Endothelial cell of umbilical vein (primary cell): ENCODE measurements at regions not wholly inside any gene's neighbourhood (a gene's known extent, or its start where the extent isn't known, plus 50 kb on each side); places are given as distances from the start of the nearest gene placed in this dataset.

Experiments
- BruUV-seq: library from RNA; stranded (reverse); fragments of 400-500 nt; replicated peaks from 2 replicates; lab custom pipeline; 2021; lab: Mats Ljungman, UMichigan
- CTCF ChIA-PET: fragments of 300-600, 350-600 bp; sonication (Branson Sonifier 250); formaldehyde crosslinking; loops from one replicate; lab custom pipeline; 2021; ENCODE audit warnings: antibody characterized with exemption, inconsistent platforms; lab: Charles Lee
- POLR2A ChIA-PET: fragments of 300-600, 350-600 bp; sonication (Branson Sonifier 250); formaldehyde crosslinking; loops from one replicate; lab custom pipeline; 2021; ENCODE audit warnings: antibody characterized with exemption, inconsistent platforms; lab: Charles Lee
- DNase-seq: peaks from one replicate; pipeline ENCODE4 v3.0.0-alpha.2; 2011; ENCODE audit warnings: low read depth, low spot score
- FAIRE-seq: peaks from 2 replicates; lab custom pipeline; 2011; peaks lifted over from hg19 to GRCh38; lab: Jason Lieb, UNC
- H2AFZ ChIP-seq: 2 replicates; pipeline ENCODE4 v1.6.0; 2012; ENCODE audit warnings: low read depth, low read length, control low read depth, inconsistent platforms
- H3K27ac ChIP-seq: 2 replicates; pipeline ENCODE4 v1.5.1; 2011; ENCODE audit warnings: low read depth, mild to moderate bottlenecking, control low read depth, low read length, moderate library complexity; ENCODE audit not compliant: insufficient read depth
- H3K27me3 ChIP-seq, 2 experiments: 2 replicates each; pipeline versions ENCODE4 v1.6.0 to v1.6.1; 2011; ENCODE audit warnings: low read length in 2 of 2, mixed read lengths in 1 of 2; ENCODE audit not compliant: control insufficient read depth in 2 of 2, insufficient read depth in 2 of 2
- H3K36me3 ChIP-seq, 2 experiments: 2 replicates in 1 of 2; 3 replicates in 1 of 2; pipeline ENCODE4 v1.5.1; 2011; ENCODE audit warnings: low read length in 2 of 2, mild to moderate bottlenecking in 1 of 2, moderate library complexity in 1 of 2; ENCODE audit not compliant: control insufficient read depth in 2 of 2, insufficient read depth in 2 of 2; ENCODE audit errors: extremely low read depth in 1 of 2
- H3K4me1 ChIP-seq: 3 replicates; pipeline ENCODE4 v1.5.1; 2011; ENCODE audit warnings: mild to moderate bottlenecking, low read length; ENCODE audit not compliant: control insufficient read depth, insufficient read depth; ENCODE audit errors: extremely low read depth
- H3K4me2 ChIP-seq: 2 replicates; pipeline ENCODE4 v1.6.1; 2011; ENCODE audit warnings: low read length, control low read depth, mixed read lengths; ENCODE audit not compliant: insufficient read depth
- H3K4me3 ChIP-seq, 3 experiments: fragments of 200-600 bp in 1 of 3; sonication (generic), shearing (Covaris generic) in 1 of 3; replicated peaks in 1 of 3; 2 replicates each; pipeline ENCODE4 v1.5.1; 2011 to 2016; ENCODE audit warnings: control low read depth in 3 of 3, low read length in 3 of 3, mild to moderate bottlenecking in 2 of 3, inconsistent platforms in 1 of 3, low read depth in 1 of 3, moderate library complexity in 1 of 3; ENCODE audit not compliant: insufficient read depth in 1 of 3
- H3K79me2 ChIP-seq: 2 replicates; pipeline ENCODE4 v1.6.0; 2012; ENCODE audit warnings: low read length, inconsistent platforms; ENCODE audit not compliant: control insufficient read depth, insufficient read depth
- H3K9ac ChIP-seq: replicated peaks from 2 replicates; pipeline ENCODE3; 2011; ENCODE audit warnings: low read length, control low read depth; ENCODE audit not compliant: insufficient read depth; ENCODE audit errors: extremely low read depth
- H3K9me1 ChIP-seq: replicated peaks from 3 replicates; pipeline ENCODE4 v1.6.0; 2011; ENCODE audit warnings: mild to moderate bottlenecking, low read length; ENCODE audit not compliant: control insufficient read depth, insufficient read depth; ENCODE audit errors: extremely low read depth
- H3K9me3 ChIP-seq: replicated peaks from 2 replicates; pipeline ENCODE4 v1.5.1; 2012; ENCODE audit warnings: low read length, inconsistent platforms; ENCODE audit not compliant: control insufficient read depth, insufficient read depth
- H4K20me1 ChIP-seq: replicated peaks from 2 replicates; pipeline ENCODE3; 2011; ENCODE audit warnings: mild to moderate bottlenecking, low read length; ENCODE audit not compliant: control insufficient read depth, insufficient read depth; ENCODE audit errors: extremely low read depth
- EZH2 ChIP-seq: IDR thresholded peaks from 2 replicates; pipeline ENCODE4 v1.6.1; 2012; ENCODE audit warnings: borderline replicate concordance, low read depth, mild to moderate bottlenecking, moderate library complexity, low read length, inconsistent platforms; ENCODE audit not compliant: severe bottlenecking
- FOS ChIP-seq: IDR thresholded peaks from 2 replicates; pipeline ENCODE4 v1.6.1; 2011; ENCODE audit warnings: mild to moderate bottlenecking, low read length, moderate library complexity, borderline replicate concordance; ENCODE audit not compliant: insufficient read depth
- GATA2 ChIP-seq: IDR thresholded peaks from 2 replicates; pipeline ENCODE4 v1.7.0; 2011; ENCODE audit warnings: low read depth, mild to moderate bottlenecking, moderate library complexity, mixed read lengths, low read length; ENCODE audit not compliant: insufficient read length, insufficient read depth
- JUN ChIP-seq: IDR thresholded peaks from 2 replicates; pipeline ENCODE4 v1.6.1; 2011; ENCODE audit warnings: borderline replicate concordance, low read depth; ENCODE audit not compliant: insufficient read length, insufficient read depth
- MYC ChIP-seq: IDR thresholded peaks from one replicate; pipeline ENCODE4 v1.6.1; 2011; ENCODE audit warnings: mild to moderate bottlenecking, low read depth, low read length
- POLR2A ChIP-seq: IDR thresholded peaks from 2 replicates; pipeline ENCODE4 v1.6.1; 2012; ENCODE audit warnings: low read depth, mild to moderate bottlenecking, control low read depth, low read length
- POLR2AphosphoS5 ChIP-seq: IDR thresholded peaks from 2 replicates; pipeline ENCODE4 v1.6.1; 2012; ENCODE audit warnings: low read depth, mild to moderate bottlenecking, control low read depth, low read length, moderate library complexity; ENCODE audit not compliant: insufficient read depth
- dilution Hi-C: fragments of 300-500 bp; cut with MboI; formaldehyde crosslinking; loops from one replicate; pipeline ENCODE4 v1.15.0; 2019; ENCODE audit warnings: low sequenced_read_pairs; ENCODE audit not compliant: extremely low pct_ligation_motif_present
- intact Hi-C: fragments of 100-400 bp; cut with micrococcal nuclease; formaldehyde crosslinking; loops from one replicate; pipeline ENCODE4 v1.10.0; 2022
- TF ChIP-seq, protein P1 (sequence below), 2 donors: IDR thresholded peaks; 1 replicate in 1 of 2; 2 replicates in 1 of 2; pipeline ENCODE4 v1.5.1; 2011; ENCODE audit warnings: low read length in 2 of 2, mild to moderate bottlenecking in 2 of 2, moderate library complexity in 2 of 2, control low read depth in 1 of 2, inconsistent platforms in 1 of 2, low read depth in 1 of 2; ENCODE audit not compliant: insufficient read depth in 1 of 2; ENCODE audit errors: extremely low read depth in 1 of 2
- TF ChIP-seq, protein P2 (sequence below): IDR thresholded peaks from 2 replicates; pipeline ENCODE4 v1.6.1; 2011; ENCODE audit not compliant: insufficient read depth, insufficient read length

DNA sequence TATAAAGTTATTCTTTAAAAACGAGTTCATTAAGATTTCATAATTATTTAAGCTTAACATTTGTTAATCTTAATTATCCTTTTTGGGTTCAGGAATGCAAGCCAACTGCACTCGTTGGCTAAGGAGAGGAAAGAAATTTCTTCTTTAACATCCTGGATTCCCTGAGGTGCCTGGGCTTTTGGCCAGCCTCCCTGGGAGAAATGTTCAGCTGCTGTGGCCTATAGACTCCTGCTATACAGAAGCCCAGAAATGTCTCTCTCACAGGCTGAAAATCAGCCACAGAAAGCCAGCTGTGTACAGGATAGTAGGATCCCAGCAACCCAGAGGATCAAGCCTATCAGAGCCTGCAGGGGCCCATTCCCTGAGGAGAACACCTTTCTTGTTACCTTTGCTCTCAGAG lies 430.3 kb downstream of the XIRP2 start:
- Histone ChIP-seq H3K9me3 (no peaks in the 10 kb centered on the region), H3K27ac (no peak overlapping the region), H4K20me1 (no peaks in the 10 kb centered on the region), H3K36me3 (no peaks in the 10 kb centered on the region), H2AFZ (no peak overlapping the region), H3K9me1 (no peaks in the 10 kb centered on the region), H3K9ac (no peak overlapping the region), H3K4me2 (no peak overlapping the region), H3K4me1 (no peaks in the 10 kb centered on the region), H3K79me2 (no peaks in the 10 kb centered on the region), H3K27me3 (no peaks in the 10 kb centered on the region), H3K4me3 (no peak overlapping the region)
- intact Hi-C loops (no loop called here), dilution Hi-C loops (no loop called here)
- no TSS peak for BruUV-seq
- DNase-seq (no peak), FAIRE-seq (no peak)
- TF ChIP-seq EZH2 (no peak), POLR2A (no peak), MYC (no peak), FOS (no peak), JUN (no peak), POLR2AphosphoS5 (no peak), GATA2 (no peak)
- TF ChIP-seq, protein P1, sequence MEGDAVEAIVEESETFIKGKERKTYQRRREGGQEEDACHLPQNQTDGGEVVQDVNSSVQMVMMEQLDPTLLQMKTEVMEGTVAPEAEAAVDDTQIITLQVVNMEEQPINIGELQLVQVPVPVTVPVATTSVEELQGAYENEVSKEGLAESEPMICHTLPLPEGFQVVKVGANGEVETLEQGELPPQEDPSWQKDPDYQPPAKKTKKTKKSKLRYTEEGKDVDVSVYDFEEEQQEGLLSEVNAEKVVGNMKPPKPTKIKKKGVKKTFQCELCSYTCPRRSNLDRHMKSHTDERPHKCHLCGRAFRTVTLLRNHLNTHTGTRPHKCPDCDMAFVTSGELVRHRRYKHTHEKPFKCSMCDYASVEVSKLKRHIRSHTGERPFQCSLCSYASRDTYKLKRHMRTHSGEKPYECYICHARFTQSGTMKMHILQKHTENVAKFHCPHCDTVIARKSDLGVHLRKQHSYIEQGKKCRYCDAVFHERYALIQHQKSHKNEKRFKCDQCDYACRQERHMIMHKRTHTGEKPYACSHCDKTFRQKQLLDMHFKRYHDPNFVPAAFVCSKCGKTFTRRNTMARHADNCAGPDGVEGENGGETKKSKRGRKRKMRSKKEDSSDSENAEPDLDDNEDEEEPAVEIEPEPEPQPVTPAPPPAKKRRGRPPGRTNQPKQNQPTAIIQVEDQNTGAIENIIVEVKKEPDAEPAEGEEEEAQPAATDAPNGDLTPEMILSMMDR (IDR thresholded peaks at IDR 0.05; ENCODE audit: extremely low read depth in 1 of 2, insufficient read depth in 1 of 2, low read depth in 1 of 2, low read length in 2 of 2) = no peak
- TF ChIP-seq, protein P2, sequence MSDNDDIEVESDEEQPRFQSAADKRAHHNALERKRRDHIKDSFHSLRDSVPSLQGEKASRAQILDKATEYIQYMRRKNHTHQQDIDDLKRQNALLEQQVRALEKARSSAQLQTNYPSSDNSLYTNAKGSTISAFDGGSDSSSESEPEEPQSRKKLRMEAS = no peak
- ChIA-PET CTCF (no interaction called here), POLR2A (no interaction called here)
